ENCODE measurements at regions not wholly inside any gene's neighbourhood (a gene's known extent, or its start where the extent isn't known, plus 50 kb on each side); places are given as distances from the start of the nearest gene placed in this dataset.

GRCh38 chr2:56455642-56456041 lies 271.9 kb downstream of the CCDC85A start:
- Histone ChIP-seq H2BK20ac (ENCODE audit: low read depth, low read length, poor library complexity, severe bottlenecking) (no peak overlapping the region), H4K5ac (ENCODE audit: insufficient read length, low read depth, low read length) (no peak overlapping the region), H4K91ac (ENCODE audit: insufficient read length, low read depth, low read length) (no peak overlapping the region), H3K4ac (ENCODE audit: low read depth, low read length) (no peak overlapping the region), H3K23ac (ENCODE audit: insufficient read length, low read depth, low read length) (no peak overlapping the region), H4K20me1 (ENCODE audit: control insufficient read depth, insufficient read depth, insufficient read length) (no peaks in the 10 kb centered on the region), H3K18ac (ENCODE audit: insufficient read length, low read depth, low read length) (no peak overlapping the region), H3K14ac (ENCODE audit: insufficient read depth, low read length) (no peak overlapping the region), H3K79me2 (ENCODE audit: insufficient read depth, low read length) (no peaks in the 10 kb centered on the region), H3K79me1 (ENCODE audit: insufficient read depth, low read depth, low read length, poor library complexity, severe bottlenecking) (no peaks in the 10 kb centered on the region), H3T11ph (ENCODE audit: low read length) (no peak overlapping the region), H2BK5ac (ENCODE audit: insufficient read length, low read length) (no peak overlapping the region), H3K56ac (ENCODE audit: insufficient read length, low read depth, low read length) (no peak overlapping the region), H3K9me3 (ENCODE audit: control insufficient read depth, low read depth, low read length) (no peaks in the 10 kb centered on the region), H2BK12ac (ENCODE audit: insufficient read length, low read depth, low read length) (no peak overlapping the region), H3K23me2 (ENCODE audit: insufficient read length, low read depth, low read length, poor library complexity, severe bottlenecking) (no peaks in the 10 kb centered on the region), H4K8ac (replicated peaks; ENCODE audit: insufficient read length, low read depth, low read length) (no peak overlapping the region), H3K4me2 (ENCODE audit: insufficient read depth, insufficient read length, low read length) (no peak overlapping the region), H3K4me1 (ENCODE audit: insufficient read depth, low read length) (no peaks in the 10 kb centered on the region), H3K9ac (ENCODE audit: extremely low read depth, insufficient read length, low read length) (no peak overlapping the region), H2BK120ac (ENCODE audit: low read depth, low read length, poor library complexity, severe bottlenecking) (no peak overlapping the region), H2AK5ac (ENCODE audit: insufficient read length, low read length) (no peak overlapping the region), H3K27me3 (ENCODE audit: insufficient read depth, low read length) (no peaks in the 10 kb centered on the region), H2BK15ac (ENCODE audit: low read depth, low read length) (no peak overlapping the region), H2AFZ (ENCODE audit: low read length) (no peak overlapping the region), H3K27ac (ENCODE audit: insufficient read length, low read depth, low read length) (no peak overlapping the region)
- Mint-ChIP-seq H3K36me3 (ENCODE audit: insufficient read depth in 1 of 3, low read depth in 3 of 3) (peaks cover 0 to 16% (median 10%) of the 10 kb centered on the region in 3 experiments; a peak in 4 of 7 replicates), H3K27me3 (ENCODE audit: low read depth) (no peaks in the 10 kb centered on the region; the same call in none of the 2 replicates), H3K27ac (no peak overlapping the region), H3K4me3 (no peak overlapping the region), H3K9me3 (peaks cover 13 to 15% of the 10 kb centered on the region in 2 experiments; a peak in 4 of 5 replicates), H3K4me1 (peaks cover 3% of the 10 kb centered on the region in 2 experiments)
- no peak for TF ChIP-seq CTCF (conservative IDR thresholded peaks at IDR 0.05)
- no CpG with 5 or more reads among the region's 2 CpGs for WGBS (ENCODE audit: extremely low coverage, insufficient read length, low lambda C conversion rate)
- no peak for DNase-seq

Measured in H9 (cell line).